K562 (cell line): ENCODE measurements at regions not wholly inside any gene's neighbourhood (a gene's known extent, or its start where the extent isn't known, plus 50 kb on each side); places are given as distances from the start of the nearest gene placed in this dataset.

Experiments used
- ATAC-seq: fragments of 200-7000 bp; cut with Tn5 transposase; 3 replicates; pipeline ENCODE4 v1.9.1; 2020; ENCODE audit warnings: moderate library complexity
- BruUV-seq: library from RNA; stranded (reverse); fragments of 400-500 nt; replicated peaks from 2 replicates; lab custom pipeline; 2021; lab: Mats Ljungman, UMichigan
- CTCF ChIA-PET: fragments of 300-600 bp; formaldehyde crosslinking; extraction: SDS; loops from one replicate; lab custom pipeline; 2021; ENCODE audit warnings: low intra/inter-chr PET ratio; lab: Yijun Ruan, JAX
- POLR2A ChIA-PET: fragments of 300-600, 350-650 bp; sonication (Branson Sonifier 250); formaldehyde crosslinking; extraction: SDS; loops from one replicate; lab custom pipeline; 2021; ENCODE audit warnings: antibody characterized with exemption, inconsistent platforms; lab: Yijun Ruan, JAX
- DNase-seq, 4 experiments: peaks; one replicate each; pipeline versions ENCODE4 v3.0.0 to v3.0.0-alpha.2; 2011 to 2018; ENCODE audit warnings: low spot score in 3 of 4, mixed read lengths in 3 of 4; ENCODE audit errors: extremely low read depth in 1 of 4
- FAIRE-seq: peaks from 2 replicates; lab custom pipeline; 2011; peaks lifted over from hg19 to GRCh38; lab: Jason Lieb, UNC
- H2AFZ ChIP-seq: 2 replicates; pipeline ENCODE4 v1.6.0; 2011; ENCODE audit warnings: low read depth, low read length, control low read depth, inconsistent platforms
- H3K27ac ChIP-seq: fragments of 200-600 bp; 3 replicates; pipeline ENCODE4 v1.8.0; 2011; ENCODE audit warnings: low read depth, mild to moderate bottlenecking, control low read depth, inconsistent platforms, low read length, moderate library complexity, mixed read lengths; ENCODE audit errors: extremely low read depth
- H3K27me3 ChIP-seq, 2 experiments: fragments of 300-600 bp in 1 of 2; 2 replicates in 1 of 2; 3 replicates in 1 of 2; pipeline versions ENCODE4 v1.6.0 to v1.8.0; 2011; ENCODE audit warnings: inconsistent platforms in 2 of 2, low read length in 2 of 2, mild to moderate bottlenecking in 1 of 2, mixed read lengths in 1 of 2, moderate library complexity in 1 of 2; ENCODE audit not compliant: control insufficient read depth in 2 of 2, insufficient read depth in 2 of 2
- H3K36me3 ChIP-seq: fragments of 300-600 bp; 3 replicates; pipeline ENCODE4 v1.8.0; 2011; ENCODE audit warnings: mild to moderate bottlenecking, low read length, inconsistent platforms; ENCODE audit not compliant: control insufficient read depth, insufficient read depth
- H3K4me1 ChIP-seq, 2 experiments: fragments of 200-600 bp in 1 of 2; replicated peaks in 1 of 2; 2 replicates in 1 of 2; 3 replicates in 1 of 2; pipeline versions ENCODE4 v1.5.1 to v1.8.0; 2011; ENCODE audit warnings: inconsistent platforms in 2 of 2, low read length in 2 of 2, mild to moderate bottlenecking in 1 of 2, mixed read lengths in 1 of 2, moderate library complexity in 1 of 2; ENCODE audit not compliant: control insufficient read depth in 2 of 2, insufficient read depth in 2 of 2
- H3K4me2 ChIP-seq: 2 replicates; pipeline ENCODE4 v1.6.1; 2011; ENCODE audit warnings: low read length, control low read depth, inconsistent platforms, mixed read lengths; ENCODE audit not compliant: insufficient read depth
- H3K4me3 ChIP-seq: fragments of 200-600 bp; sonication (generic), shearing (Covaris generic); 2 replicates; pipeline ENCODE4 v1.5.1; 2016; ENCODE audit warnings: control low read depth, inconsistent platforms
- H3K79me2 ChIP-seq: fragments of 200-600 bp; 3 replicates; pipeline ENCODE4 v1.8.0; 2011; ENCODE audit warnings: low read length, inconsistent platforms; ENCODE audit not compliant: control insufficient read depth, insufficient read depth
- H3K9ac ChIP-seq, 2 experiments: 2 replicates each; pipeline versions ENCODE4 v1.6.0 to v1.6.1; 2011; ENCODE audit warnings: low read depth in 2 of 2, low read length in 2 of 2, control low read depth in 1 of 2, inconsistent platforms in 1 of 2, mild to moderate bottlenecking in 1 of 2, mixed read lengths in 1 of 2; ENCODE audit not compliant: insufficient read depth in 1 of 2
- H3K9me1 ChIP-seq: one replicate; pipeline ENCODE4 v1.6.0; 2011; ENCODE audit warnings: inconsistent platforms, mild to moderate bottlenecking, low read length, moderate library complexity; ENCODE audit not compliant: control insufficient read depth, insufficient read depth
- H3K9me3 ChIP-seq: replicated peaks from 2 replicates; pipeline ENCODE4 v1.5.1; 2011; ENCODE audit warnings: low read depth, low read length, inconsistent platforms; ENCODE audit not compliant: control insufficient read depth, insufficient read depth
- H4K20me1 ChIP-seq: replicated peaks from 2 replicates; pipeline ENCODE4 v1.6.1; 2011; ENCODE audit warnings: low read length, inconsistent platforms, mixed read lengths; ENCODE audit not compliant: control insufficient read depth, insufficient read depth
- ARID4B ChIP-seq: sonication (generic); formaldehyde crosslinking; IDR thresholded peaks from 2 replicates; pipeline ENCODE4 v1.8.0; 2022; ENCODE audit warnings: mild to moderate bottlenecking, missing genetic modification reagents
- BCL6 ChIP-seq: fragments of 250-450 bp; sonication (Bioruptor Pico); IDR thresholded peaks from 2 replicates; pipeline ENCODE4 v1.4.0; 2020
- CBX1 ChIP-seq: sonication (generic); IDR thresholded peaks from 2 replicates; pipeline ENCODE4 v1.6.1; 2016; ENCODE audit warnings: antibody characterized with exemption, low read depth, mild to moderate bottlenecking
- CTBP1 ChIP-seq: fragments of 450-650 bp; IDR thresholded peaks from 2 replicates; pipeline ENCODE4 v1.6.1; 2016; ENCODE audit warnings: borderline replicate concordance
- DNMT1 ChIP-seq: fragments of 450-650 bp; IDR thresholded peaks from 2 replicates; pipeline ENCODE4 v1.6.1; 2016; ENCODE audit warnings: antibody characterized with exemption, mild to moderate bottlenecking
- GMEB1 ChIP-seq: fragments of 250-450 bp; sonication (Bioruptor Pico); IDR thresholded peaks from 2 replicates; pipeline ENCODE4 v1.4.0; 2020; ENCODE audit warnings: mild to moderate bottlenecking
- HNRNPK ChIP-seq: fragments of 200-400 bp; formaldehyde crosslinking; IDR thresholded peaks from one replicate; pipeline ENCODE4 v1.6.1; 2018; ENCODE audit warnings: mild to moderate bottlenecking, low read depth, low read length; ENCODE audit not compliant: poor library complexity, severe bottlenecking
- NR4A1 ChIP-seq, 2 experiments: fragments of 250-450 bp in 1 of 2; fragments of 450-650 bp in 1 of 2; sonication (Bioruptor Pico) in 1 of 2; IDR thresholded peaks; 2 replicates each; pipeline versions ENCODE4 v1.4.0 to v1.6.1; 2016 to 2020; ENCODE audit warnings: mild to moderate bottlenecking in 2 of 2, missing compliant biosample characterization in 1 of 2, missing genetic modification characterization in 1 of 2, moderate library complexity in 1 of 2
- PHF20 ChIP-seq: fragments of 450-650 bp; IDR thresholded peaks from 2 replicates; pipeline ENCODE4 v1.6.1; 2018; ENCODE audit not compliant: partially characterized antibody
- PML ChIP-seq: IDR thresholded peaks from 2 replicates; pipeline ENCODE4 v1.6.1; 2012; ENCODE audit warnings: low read length, inconsistent platforms
- PPARD ChIP-seq: fragments of 250-450 bp; sonication (Bioruptor Pico); IDR thresholded peaks from 2 replicates; pipeline ENCODE4 v1.8.0; 2022; ENCODE audit warnings: inconsistent platforms, mild to moderate bottlenecking, moderate library complexity
- TSC22D4 ChIP-seq: fragments of 450-650 bp; IDR thresholded peaks from 2 replicates; pipeline ENCODE4 v1.6.1; 2016; ENCODE audit warnings: missing genetic modification characterization, missing biosample characterization, control low read depth
- ZBTB8A ChIP-seq: fragments of 450-650 bp; IDR thresholded peaks from 2 replicates; pipeline ENCODE4 v1.6.1; 2018; ENCODE audit warnings: mild to moderate bottlenecking, moderate library complexity; ENCODE audit not compliant: partially characterized antibody
- ZNF133 ChIP-seq: fragments of 250-450 bp; sonication (Bioruptor Pico); IDR thresholded peaks from 2 replicates; pipeline ENCODE4 v1.4.0; 2020; ENCODE audit warnings: mild to moderate bottlenecking
- ZNF165 ChIP-seq: fragments of 250-450 bp; sonication (Bioruptor Pico); IDR thresholded peaks from 2 replicates; pipeline ENCODE4 v1.4.0; 2020; ENCODE audit warnings: borderline replicate concordance
- ZNF561 ChIP-seq: fragments of 450-650 bp; formaldehyde crosslinking; conservative IDR thresholded peaks from 2 replicates; pipeline ENCODE4 v1.4.0; 2020; ENCODE audit warnings: mild to moderate bottlenecking, moderate library complexity
- WGBS: fragments of 100-300 bp; shearing (Covaris generic); methylation state at CpG from one replicate; pipeline ENCODE4 v1.1.6; 2016; ENCODE audit warnings: low coverage, mixed read lengths; ENCODE audit not compliant: insufficient coverage; ENCODE audit errors: missing lambda C conversion rate; 5-methylcytosine and 5-hydroxymethylcytosine counted together
- in situ Hi-C: fragments of 300-500 bp; cut with MboI; formaldehyde crosslinking; loops from 4 replicates; pipeline ENCODE4 v1.15.0; 2018; ENCODE audit warnings: inconsistent platforms, mixed read lengths
- intact Hi-C: fragments of 100-400 bp; cut with micrococcal nuclease; formaldehyde crosslinking; loops from 2 replicates; pipeline ENCODE4 v1.14.2; 2022
- TF ChIP-seq, protein P1 (sequence below): fragments of 250-450 bp; sonication (Bioruptor Pico); IDR thresholded peaks from 2 replicates; pipeline ENCODE4 v1.5.0; 2020; ENCODE audit warnings: mild to moderate bottlenecking

DNA sequence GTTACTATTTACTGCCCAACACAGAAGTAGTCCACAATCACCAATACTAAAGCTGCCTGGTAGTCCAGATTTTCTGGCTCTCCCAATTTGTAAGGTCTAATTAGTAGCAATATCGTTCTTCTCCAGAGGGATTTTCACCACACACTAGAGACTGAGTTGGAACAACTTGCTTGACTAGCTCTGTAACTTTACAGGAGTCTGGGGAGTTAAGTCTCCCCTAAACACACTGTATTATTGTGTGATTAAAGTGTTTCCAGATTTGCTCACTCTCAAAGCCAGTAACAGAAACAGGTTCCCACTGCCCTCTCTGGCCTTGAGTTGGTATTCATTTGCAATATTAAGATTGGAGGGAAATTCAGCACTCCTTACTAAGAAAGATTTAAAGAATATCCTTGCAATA lies 1175.7 kb downstream of the SORCS1 start:
- no peak overlapping the region for H3K9ac ChIP-seq
- TF ChIP-seq ZBTB8A = no peak
- no peak for TF ChIP-seq ARID4B (CRISPR knock-in tag)
- TF ChIP-seq PHF20 = no peak
- no peak for TF ChIP-seq DNMT1
- no peak for TF ChIP-seq TSC22D4 (tag)
- TF ChIP-seq CTBP1 = no peak
- TF ChIP-seq CBX1 = no peak
- TF ChIP-seq GMEB1 (CRISPR knock-in tag) = no peak
- TF ChIP-seq ZNF165 (CRISPR knock-in tag) = no peak
- no peak for TF ChIP-seq HNRNPK
- TF ChIP-seq ZNF561 (CRISPR knock-in tag) = no peak
- TF ChIP-seq BCL6 (CRISPR knock-in tag) = no peak
- TF ChIP-seq NR4A1 (CRISPR knock-in tag; IDR thresholded peaks at IDR 0.05) = no peak
- no peak for TF ChIP-seq NR4A1 (tag; IDR thresholded peaks at IDR 0.05)
- TF ChIP-seq, protein P1, sequence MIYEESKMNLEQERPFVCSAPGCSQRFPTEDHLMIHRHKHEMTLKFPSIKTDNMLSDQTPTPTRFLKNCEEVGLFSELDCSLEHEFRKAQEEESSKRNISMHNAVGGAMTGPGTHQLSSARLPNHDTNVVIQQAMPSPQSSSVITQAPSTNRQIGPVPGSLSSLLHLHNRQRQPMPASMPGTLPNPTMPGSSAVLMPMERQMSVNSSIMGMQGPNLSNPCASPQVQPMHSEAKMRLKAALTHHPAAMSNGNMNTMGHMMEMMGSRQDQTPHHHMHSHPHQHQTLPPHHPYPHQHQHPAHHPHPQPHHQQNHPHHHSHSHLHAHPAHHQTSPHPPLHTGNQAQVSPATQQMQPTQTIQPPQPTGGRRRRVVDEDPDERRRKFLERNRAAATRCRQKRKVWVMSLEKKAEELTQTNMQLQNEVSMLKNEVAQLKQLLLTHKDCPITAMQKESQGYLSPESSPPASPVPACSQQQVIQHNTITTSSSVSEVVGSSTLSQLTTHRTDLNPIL (CRISPR knock-in tag) = no peak
- TF ChIP-seq ZNF133 = no peak
- no peak for TF ChIP-seq PML
- TF ChIP-seq PPARD (CRISPR knock-in tag) = no peak
- no peaks in the 10 kb centered on the region for H3K79me2 ChIP-seq
- H3K27ac ChIP-seq = no peak overlapping the region
- DNase-seq (no peak), FAIRE-seq (no peak), ATAC-seq (no peak)
- no peaks in the 10 kb centered on the region for H3K9me3 ChIP-seq
- H3K27me3 ChIP-seq = no peaks in the 10 kb centered on the region
- in situ Hi-C loops (no loop called here), intact Hi-C loops (no loop called here)
- H3K4me3 ChIP-seq = no peak overlapping the region
- H2AFZ ChIP-seq = no peak overlapping the region
- no peaks in the 10 kb centered on the region for H4K20me1 ChIP-seq
- H3K36me3 ChIP-seq = no peaks in the 10 kb centered on the region
- no peaks in the 10 kb centered on the region for H3K4me1 ChIP-seq
- no peaks in the 10 kb centered on the region for H3K9me1 ChIP-seq
- H3K4me2 ChIP-seq = no peak overlapping the region
- 0% methylated on average over 1 of the region's 1 CpG for whole genome bisulfite sequencing
- no TSS peak for BruUV-seq
- CTCF ChIA-PET = no interaction called here
- POLR2A ChIA-PET = no interaction called here
